HG02798 (cell line): ENCODE measurements at regions not wholly inside any gene's neighbourhood (a gene's known extent, or its start where the extent isn't known, plus 50 kb on each side); places are given as distances from the start of the nearest gene placed in this dataset.
"Not testable (repeated sequence)": the region's sequence is repeated elsewhere in the genome, so short reads cannot be mapped to it uniquely, and the experiment has no call there.

ENCODE experiments used
- ATAC-seq: cut with Tn5 transposase; IDR thresholded peaks from one replicate; pipeline ENCODE4 v1.9.1; 2021; ENCODE audit warnings: mild to moderate bottlenecking; ENCODE audit not compliant: unreplicated experiment, poor library complexity

DNA sequence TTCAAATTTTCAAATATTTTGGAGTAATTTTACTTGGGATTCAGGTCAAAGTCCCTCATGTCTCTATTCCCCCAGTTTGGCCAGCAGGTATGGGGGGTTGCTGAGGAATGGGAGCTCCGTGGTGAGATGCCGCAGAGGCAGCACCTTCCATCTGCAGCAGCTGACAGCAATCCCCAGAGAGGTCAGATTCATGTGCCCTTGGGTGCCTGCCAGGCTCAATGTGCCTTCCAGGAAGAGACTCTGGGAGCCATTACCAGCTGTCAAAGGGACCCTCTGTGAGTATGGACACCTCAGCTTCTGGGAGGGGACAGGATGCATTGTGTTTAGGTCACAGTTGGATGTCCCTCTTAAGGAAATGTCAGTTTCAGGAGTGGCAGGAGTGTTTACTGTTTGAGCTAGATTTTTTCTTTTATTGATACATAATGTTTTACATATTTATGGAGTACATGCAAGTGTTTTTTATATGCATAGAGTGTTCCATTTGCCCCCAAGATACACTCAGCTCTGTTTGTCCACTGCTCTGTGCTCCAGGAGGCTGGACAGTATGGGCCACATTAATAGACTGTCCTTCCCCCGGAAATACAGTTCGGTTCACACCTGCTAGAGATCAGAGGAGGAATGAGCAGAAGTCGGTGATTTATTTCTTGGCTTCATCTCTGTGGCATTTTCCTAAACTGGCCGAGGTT is 75.3 kb upstream of the GRB10 start:
- no peak for ATAC-seq

DNA sequence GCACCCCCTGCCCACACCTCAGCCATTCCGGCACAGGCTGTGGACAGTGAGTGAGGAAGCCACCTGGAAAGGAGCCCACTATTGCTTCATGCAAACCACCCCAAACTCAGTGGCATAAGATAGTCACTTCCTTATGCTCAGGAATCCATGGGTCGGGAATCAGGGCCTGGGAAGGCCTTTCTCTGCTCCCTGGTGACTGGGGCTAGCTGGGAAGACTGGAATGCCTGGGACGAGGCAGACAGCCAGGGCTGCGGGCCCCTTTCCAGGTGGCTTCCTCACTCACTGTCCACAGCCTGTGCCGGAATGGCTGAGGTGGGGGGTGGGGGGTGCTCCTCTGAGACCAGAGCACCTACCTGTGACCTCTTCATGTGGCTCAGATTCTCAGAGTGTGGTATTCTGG is 74.1 kb upstream of the GRB10 start:
- ATAC-seq = no peak

DNA sequence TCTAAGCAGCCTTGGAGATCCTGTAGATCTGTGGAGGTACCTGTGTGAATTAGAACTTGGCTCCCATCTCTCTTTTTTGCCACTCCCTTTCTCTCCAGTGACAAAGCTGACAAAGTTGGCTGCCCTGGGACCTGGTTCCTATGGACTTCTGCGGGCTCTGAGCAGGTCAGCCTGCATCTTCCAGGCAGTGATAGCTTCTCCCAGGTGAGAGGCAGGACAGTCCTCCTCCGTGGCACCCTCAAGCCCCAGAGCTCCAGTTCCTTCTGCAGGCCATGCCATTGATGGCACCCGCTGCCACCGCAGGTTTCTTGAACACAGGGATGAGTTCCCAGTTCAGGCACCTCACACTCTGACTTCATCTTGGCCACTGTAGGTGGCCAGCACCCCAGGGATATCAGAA is 73.5 kb upstream of the GRB10 start:
- no peak for ATAC-seq

DNA sequence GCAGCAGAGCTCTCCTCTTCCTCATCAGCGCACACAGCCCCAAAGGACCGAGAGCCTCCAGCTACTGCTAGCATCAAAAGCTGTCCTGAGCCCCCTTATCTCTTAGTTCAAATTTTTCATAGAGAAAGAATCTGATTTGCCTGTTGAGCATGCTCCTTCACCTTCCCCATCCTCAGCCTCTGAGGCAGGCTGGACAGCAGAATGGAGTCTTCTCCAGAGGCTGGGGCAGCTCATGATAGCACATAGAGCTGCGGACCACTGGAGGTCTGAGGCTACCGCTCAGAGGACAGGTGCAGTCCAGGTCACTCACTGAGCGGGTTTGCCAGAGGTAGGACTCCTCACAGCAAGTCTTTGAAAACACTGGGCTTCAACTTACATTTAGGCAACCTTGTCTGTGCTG is 72.8 kb upstream of the GRB10 start:
- no peak for ATAC-seq

DNA sequence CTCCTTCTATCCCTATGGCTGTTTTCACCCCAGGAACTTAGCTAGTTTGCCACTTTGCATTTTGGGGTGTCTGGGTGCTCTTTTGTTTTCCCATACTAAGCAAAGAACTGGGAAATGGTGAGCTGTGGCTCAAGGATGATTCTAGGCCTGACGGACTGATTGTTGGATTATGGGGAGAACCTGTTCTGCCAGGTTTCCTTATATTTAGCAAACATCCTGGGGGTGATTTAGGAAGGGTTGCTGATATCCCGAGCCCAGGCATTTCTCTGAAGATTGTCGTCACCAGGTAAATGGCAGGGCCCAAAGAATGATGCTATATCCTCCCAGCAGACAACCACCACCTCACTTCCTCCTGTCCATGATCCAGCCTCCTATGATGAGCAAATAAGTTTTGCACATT is 72.1 kb upstream of the GRB10 start:
- no peak for ATAC-seq

DNA sequence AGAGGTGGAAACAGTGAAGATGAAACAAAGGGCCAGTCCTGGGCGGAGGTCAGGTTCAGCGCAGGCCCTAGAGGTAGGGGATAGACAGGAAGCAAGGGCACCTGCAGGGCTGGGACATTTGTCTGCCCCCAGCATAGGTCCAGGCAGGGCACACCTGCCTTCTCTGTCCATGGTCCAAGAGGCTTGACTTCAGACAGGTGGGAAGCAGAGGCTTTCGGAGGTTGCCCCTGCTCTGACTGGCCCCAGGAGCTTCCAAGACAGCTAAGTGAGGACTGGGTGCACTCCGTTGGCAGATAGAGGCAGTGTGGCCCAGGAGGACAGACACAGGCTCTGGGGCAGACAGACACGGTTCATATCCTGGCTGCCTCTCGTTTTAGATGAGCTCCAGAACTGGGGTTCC is 71.6 kb upstream of the GRB10 start:
- no peak for ATAC-seq

DNA sequence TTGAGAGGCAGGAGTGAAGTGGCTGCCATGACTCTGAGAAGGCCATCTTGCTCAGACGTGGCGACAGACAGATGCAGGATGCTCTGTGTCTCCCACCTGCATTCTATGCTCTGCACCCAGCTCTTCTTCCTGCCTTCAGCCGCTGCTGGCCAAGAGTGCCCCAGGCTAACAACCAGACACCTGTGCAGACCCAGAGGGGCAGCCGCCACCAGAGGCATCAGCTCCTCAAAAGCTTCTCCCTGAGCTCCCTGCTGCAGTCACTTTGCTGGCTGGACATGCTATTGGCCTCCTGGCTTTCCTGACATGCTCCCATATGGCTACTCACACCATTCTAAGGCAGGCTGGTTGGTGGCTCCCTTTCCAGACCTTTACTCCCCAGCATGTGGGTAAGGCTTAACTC is 70.6 kb upstream of the GRB10 start:
- no peak for ATAC-seq

DNA sequence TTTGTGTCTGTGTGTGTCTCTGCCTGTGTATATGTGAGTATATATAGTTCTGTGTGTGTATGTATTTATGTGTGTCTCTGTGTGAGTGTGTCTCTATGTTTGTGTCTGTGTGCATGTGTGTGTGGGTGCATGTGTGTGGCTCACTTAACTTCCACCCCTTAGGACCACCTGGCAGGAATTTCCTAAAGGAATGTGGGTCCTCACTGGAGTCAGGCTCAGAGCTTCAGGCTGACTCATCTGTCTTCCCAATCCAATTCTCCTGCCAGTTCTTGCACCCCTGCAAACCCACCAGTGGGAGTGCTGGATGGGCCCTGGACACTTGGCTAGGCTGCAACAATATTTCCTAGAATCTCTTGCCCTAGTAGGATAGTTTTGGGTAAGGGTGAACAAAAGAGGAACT is 70.2 kb upstream of the GRB10 start:
- ATAC-seq = no peak

DNA sequence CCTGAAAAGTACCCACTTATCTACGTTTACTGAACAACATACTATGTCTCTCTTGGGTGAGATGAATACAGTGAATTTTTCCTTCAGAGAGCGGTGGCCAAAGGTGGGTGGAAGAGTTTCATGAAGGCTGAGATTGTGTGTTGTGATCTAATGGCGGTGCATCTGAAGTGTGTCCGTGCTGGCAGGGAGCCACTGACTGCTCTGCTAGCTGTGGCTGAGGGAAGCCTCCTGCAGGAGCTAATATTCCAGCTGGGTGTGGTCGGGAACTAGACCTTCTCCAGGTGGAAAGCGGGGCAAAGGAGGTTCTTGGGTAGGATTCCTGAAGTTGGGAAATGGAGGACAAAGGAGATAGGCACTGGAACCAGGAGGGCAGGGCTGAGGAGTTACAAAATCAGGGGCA is 69.2 kb upstream of the GRB10 start:
- no peak for ATAC-seq

DNA sequence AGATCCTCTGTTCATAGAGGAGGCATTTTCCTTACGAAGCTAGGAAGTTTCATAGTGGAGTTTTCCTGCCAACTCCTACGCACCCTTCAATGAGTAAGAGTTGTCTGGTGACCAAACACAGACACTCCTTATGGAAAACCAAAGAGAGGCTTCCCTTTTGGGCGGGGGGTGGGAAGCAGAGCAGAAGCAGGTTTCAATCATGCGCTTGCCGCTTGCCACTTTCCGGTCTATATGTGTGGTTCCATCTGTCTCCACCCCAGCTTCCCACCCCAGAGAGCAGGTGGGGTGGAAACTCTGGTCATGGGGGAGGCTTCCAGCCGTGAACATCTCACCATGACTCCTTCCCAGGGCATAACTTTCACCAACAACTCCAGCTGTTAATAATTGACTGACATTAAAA is 68.8 kb upstream of the GRB10 start:
- ATAC-seq = no peak

DNA sequence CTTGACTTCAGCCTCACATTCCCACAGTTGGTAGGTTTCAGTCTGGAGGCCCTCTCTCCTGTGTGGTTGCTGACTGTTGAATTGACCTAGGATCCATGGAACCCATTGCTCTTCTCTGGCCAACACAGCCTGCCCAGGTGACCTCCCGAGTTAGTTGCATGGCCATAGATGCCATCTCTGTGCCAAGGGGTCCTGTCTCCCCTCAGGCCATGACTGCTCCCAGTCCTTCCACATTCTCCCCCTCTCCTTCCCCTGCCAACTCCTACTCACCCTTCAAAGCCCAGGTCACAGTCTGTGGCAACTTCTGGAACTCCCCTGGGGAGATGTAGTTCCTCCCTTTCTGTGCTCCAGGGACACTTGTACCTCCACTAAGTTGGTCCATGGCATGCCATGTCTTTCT is 67.3 kb upstream of the GRB10 start:
- ATAC-seq = no peak

DNA sequence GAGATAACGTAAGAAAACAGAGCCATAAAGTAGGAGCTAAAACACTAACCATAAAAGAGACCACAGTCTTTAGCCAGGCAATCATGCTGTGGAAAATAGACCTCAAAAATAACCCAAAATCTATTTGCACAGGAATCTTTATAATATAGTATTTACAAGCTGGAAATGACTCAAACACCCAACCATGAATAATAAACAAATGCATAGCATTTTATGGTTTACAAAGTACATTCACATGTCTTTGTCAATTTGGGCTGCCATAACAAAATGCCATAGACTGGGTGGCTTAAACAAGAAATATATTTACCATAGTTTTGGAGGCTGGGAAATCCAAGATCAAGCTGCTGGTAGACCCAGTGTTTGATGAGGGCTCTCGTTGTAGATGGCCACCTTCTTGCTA is 65.5 kb upstream of the GRB10 start:
- ATAC-seq = no peak

DNA sequence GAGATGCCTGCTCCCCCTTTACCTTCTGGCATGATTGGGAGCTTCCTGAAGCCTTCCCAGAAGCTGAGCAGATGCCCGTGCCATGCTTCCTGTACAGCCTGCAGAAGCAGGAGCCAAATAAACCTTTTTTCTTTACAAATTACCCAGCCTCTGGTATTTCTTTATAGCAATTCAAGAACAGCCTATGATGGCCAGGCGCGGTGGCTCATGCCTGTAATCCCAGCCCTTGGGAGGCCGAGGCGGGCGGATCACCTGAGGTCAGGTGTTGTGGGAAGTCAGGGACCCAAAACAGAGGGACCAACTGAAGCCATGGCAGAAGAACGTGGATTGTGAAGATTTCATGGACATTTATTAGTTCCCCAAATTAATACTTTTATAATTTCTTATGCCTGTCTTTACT is 62.2 kb upstream of the GRB10 start:
- ATAC-seq = not testable (repeated sequence)

DNA sequence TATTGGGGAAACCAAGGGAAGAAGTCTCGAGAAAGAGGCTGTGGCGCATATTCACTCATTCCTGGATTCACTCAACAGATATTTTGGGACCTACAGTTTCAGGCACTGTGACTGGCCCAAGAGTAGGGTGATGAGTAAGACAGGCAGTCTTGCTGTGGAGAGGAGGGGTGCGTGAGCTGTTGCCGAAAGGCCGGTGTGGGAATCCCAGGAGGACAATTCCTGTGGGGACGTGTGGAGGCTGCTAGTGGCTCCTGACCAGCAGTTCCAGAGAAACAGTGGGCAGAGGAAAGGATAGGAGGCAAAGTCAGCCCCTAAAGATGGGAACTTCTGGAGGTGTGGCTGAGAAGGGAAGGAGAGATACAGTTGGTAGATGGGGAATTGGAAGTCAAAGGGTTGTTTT is 59.3 kb upstream of the GRB10 start:
- ATAC-seq = no peak

DNA sequence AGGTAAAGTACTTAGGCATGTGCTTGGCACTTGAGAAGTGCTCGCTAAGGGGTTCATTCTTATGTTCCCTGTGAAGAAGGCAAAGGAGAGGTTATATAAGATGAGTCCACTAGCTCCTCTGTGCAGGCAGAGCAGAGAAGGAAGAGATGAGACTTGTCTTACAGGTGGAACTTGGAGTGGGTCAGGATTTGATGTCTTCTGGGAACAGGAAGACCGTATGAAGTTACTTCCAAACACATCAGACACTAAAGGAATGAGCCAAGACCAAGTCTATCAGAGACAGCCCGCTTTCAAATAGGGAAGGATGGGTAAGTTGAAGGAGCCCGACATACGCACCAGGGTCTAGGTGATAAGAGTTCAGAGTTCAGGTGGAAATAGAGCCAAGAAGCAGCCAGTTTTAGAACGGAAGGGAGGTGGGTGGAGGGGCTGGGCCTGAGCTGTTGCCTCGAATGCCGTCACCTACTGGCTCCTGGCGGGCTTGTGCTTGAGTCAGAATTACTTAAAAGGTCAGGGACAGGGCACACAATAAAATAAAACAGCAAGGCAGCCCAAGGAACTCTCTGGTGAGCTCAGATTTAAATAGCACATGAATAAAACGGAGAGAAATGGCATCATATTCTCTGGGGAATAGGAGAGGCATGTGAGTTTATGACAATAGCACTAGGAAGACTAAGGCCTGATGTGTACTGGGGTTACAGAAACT is 56.1 kb upstream of the GRB10 start:
- no peak for ATAC-seq

DNA sequence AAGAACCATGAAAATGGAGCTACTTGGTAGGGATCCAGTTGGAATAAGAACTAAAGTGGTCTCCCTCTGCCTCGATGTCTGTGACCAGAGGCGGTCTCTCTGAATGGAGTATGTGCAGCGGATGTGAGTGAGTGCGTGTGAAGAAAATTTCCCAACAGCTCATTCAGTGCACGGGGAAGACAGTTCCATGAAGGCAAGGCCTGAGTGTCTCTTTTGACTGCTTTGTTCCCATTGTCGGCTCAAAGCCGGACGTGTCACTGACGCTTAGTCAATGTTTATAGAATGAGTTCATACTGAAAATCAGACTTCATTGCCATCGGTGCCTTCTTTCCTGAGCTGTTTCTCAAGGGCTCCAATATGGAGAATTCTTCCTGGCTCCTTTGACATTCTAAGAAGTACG is 55.3 kb upstream of the GRB10 start:
- no peak for ATAC-seq

DNA sequence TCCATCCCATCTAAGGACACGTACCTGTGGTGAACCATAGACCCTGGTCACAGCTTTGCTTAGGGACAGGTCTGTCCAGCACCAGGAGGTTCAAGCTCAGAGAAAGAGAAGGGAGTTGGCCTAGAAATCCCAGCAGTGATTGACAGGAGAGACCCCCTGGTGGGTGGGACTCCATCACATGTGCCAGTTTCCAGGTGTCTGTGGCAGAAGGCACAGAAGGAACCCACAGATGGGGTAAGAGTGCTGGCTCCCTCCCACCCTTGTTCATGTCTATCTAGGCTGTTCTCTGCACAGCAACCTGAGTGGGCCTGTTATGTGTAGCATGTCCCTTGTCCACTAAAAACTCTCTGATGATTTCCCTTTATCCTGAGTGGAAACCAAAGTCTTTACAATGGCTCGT is 54.0 kb upstream of the GRB10 start:
- ATAC-seq = no peak

DNA sequence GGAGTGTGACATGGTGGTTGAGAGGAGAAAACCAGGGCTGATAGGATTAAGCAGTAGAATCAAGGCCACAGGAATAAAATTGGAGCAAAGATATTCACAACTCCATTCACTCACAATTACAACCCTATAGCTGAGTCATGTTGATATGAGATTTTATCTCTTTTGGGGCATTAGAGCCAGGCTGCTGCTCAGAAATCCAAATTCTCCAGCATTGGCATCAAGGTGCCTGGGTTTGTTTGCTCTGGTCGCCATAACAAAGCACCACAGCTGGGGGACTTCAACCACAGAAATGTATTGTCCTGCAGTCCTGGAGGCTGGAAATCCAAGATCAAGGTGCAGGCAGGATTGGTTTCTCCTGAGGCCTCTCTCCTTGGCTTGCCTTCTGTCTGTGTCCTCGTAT is 52.5 kb upstream of the GRB10 start:
- no peak for ATAC-seq

DNA sequence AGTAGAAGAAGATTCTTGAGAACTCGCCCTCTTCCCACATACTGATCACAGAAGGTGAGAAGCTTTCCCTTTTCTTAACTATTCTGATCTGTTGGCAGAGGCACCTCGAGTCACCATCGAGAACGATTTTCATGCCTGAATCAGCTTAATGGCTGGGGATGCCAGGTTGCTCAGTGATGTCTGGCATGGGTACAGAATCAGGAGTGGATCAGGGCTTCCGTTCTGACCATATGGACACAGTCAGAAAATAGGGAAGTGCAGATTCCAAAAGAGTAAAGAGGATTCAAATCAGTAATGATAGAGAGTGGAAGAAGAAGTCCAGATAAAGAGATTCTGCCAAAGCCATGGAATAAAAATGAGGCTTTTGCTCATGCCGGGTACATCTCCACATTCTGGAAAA is 52.0 kb upstream of the GRB10 start:
- no peak for ATAC-seq

DNA sequence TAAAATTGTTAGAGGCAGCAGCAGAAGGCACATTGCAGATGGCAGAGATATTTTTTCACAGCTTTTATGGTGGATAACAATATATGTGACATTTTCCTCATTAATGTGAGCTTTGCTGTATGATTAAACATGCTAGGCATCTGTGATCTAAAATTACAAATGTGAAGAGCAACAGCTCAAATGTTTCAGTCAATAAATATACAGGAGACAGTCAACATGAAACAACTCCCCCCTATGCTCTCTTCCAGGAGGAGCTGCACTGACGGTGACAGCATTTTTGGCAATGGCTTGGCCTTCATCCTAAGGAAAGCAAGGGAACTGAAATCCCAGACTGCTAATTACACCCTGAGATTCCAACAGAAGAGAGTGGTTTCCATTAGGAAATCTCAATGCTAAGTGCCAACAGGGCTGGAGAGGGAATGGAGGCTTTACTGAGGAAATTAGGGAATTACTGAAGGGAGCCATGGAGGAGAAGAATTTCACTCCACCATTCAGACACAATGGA is 51.4 kb upstream of the GRB10 start:
- no peak for ATAC-seq

DNA sequence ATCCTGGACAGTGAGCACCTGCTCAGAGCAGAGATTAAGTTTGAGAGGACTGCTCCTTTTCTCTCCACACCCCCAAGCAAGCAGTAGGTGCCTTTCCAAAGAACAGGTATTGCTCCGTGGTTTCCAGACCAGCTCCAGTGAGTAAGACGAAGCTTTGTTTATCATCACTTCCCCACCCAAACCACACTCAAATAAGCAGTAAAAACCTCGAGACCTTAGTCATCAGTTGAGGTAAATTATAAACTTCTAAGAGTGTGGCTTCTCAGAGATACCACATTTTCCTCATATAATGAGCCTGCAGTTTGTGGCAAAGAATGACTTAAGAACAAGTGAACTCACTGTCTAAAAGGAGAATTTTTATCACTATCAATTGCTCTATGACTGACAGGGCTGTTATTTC is 50.0 kb upstream of the GRB10 start:
- no peak for ATAC-seq
